COLO829 (cell line): ENCODE measurements at regions not wholly inside any gene's neighbourhood (a gene's known extent, or its start where the extent isn't known, plus 50 kb on each side); places are given as distances from the start of the nearest gene placed in this dataset.

Experiments
- DNase-seq: peaks from one replicate; pipeline ENCODE4 v3.0.0; 2012; ENCODE audit warnings: low spot score

GRCh38 chr13:111893607-111894443, 173.1 kb upstream of the SOX1 start:
- DNase-seq, result no peak

- no peak for DNase-seq
These were observed 170.8 kb upstream of the SOX1 start for GRCh38 chr13:111895896-111896821.

GRCh38 chr13:111897178-111897845, 169.6 kb upstream of the SOX1 start:
- DNase-seq, result no peak

GRCh38 chr13:111897846-111898215, 169.1 kb upstream of the SOX1 start:
- no peak for DNase-seq

- no peak for DNase-seq
These were observed 167.8 kb upstream of the SOX1 start for GRCh38 chr13:111898956-111899713.

DNA sequence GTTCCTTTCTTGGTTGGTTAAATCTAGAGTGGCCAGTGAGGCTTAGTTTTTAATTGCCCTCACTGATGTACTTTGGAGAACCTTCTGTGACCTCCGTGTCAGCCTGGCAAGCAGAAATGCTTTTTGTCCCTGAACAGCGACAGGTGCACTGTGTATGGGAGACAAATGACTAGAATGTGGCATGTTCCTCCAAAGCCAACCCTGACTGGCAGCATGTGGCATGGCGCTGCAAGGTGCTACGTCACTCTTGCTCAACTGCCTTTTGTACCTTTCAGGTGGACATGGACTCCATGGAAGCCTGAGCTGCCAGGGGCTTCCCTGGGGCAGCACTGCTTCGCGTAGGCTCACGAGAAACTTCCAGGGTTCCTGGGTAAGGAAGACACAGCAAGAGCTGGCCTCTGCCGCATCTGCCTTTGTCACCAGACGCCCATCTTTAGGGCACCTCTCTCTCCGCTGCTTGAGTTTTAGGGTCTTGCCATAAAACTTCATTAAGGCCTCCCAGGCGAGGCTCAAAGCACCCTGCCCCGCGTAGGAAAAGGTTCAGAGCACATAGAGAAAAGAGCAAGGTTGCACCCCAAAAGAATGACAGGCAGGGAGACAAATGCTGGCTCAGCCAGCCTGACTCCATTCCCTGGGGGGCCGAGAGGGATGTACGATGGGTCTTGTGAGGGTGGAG, 167.1 kb upstream of the SOX1 start:
- no peak for DNase-seq

DNA sequence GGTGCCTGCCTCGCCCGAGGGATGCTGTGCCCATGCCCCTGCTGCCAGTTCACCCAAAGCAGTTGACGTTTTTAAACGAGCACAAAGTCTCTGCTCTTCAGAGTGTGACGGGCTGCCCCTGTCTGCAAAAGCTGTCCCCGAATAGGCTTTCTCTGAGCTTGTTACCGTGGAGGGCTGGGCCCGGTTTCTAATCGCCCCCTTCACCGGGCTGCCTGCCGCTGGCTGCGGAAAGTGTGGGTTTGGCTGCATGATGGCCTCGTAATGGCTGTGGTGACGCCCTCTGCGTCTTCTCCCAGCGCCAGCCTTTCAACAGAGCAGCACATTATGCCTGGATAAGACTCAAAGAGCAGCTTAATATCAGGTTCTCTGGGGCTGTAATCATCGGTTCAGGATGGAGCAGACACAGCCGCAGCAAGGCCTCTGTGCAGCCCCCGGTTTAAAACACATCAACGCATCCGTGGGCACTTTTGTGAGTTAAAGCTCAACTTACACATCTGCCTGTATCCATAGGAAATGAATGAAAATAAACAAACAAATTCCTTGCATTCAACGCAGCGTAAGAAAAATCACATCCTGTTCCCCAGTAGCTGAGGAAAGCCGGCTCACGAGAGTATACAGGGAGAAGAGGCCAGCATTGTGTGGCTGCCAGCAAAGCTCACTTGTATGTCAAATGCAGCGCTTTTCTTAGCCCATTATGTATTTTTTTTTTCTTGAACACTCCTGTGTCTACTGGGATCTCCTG, 166.4 kb upstream of the SOX1 start:
- DNase-seq, result no peak

DNA sequence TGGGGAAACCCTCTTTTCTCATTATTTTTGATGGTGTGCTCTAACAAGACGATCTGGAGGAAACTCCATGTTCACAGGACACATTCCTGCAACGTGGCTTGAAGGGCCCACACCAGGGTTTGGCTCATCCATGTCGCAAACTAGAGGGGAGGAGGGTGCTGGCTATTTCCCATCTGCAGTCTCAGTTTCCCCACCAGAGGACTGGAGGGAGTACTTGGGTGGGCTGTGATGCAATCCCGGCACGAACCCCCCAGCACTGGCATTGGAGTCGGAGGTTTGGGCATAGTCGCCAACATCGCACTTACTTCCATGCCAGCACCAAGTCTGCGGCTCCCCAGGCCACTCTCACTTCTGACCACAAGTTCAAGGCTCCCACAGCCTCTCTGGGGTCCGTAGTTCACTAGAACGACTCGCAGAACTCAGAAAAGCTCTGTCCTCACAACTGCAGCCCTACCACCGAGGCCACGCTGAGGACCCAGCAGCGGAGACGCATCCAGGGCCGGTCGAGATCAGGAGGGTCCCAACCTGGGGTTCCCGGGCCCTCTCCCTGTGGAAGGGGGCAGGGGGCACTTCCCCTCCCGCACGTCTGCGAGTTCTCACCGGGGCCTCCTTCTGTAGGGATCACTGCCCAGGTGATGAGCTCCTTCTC, 165.6 kb upstream of the SOX1 start:
- no peak for DNase-seq

- no peak for DNase-seq
These were observed 164.2 kb upstream of the SOX1 start for GRCh38 chr13:111902726-111903125.

- DNase-seq, result no peak
These were observed 163.8 kb upstream of the SOX1 start for GRCh38 chr13:111903143-111903542.

GRCh38 chr13:111904166-111904565, 162.8 kb upstream of the SOX1 start:
- no peak for DNase-seq

- DNase-seq, result no peak
These were observed 162.0 kb upstream of the SOX1 start for GRCh38 chr13:111904701-111905608.

DNA sequence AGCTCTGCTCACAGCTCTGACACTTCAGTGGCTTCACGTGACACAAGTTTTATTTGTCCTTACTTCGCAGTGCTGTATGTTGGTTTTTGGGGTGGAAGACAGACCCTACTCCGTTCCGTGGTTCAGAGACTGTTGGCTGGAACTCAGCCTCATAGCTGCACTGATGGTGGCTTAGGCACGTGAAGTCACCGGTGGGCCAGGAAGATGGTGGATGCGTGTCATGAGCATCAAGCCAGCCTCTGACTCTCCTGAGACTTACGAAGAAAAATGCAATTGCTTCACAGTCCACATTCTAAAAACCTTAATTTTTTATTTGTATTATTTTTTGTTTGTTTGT, 161.4 kb upstream of the SOX1 start:
- DNase-seq, result no peak

DNA sequence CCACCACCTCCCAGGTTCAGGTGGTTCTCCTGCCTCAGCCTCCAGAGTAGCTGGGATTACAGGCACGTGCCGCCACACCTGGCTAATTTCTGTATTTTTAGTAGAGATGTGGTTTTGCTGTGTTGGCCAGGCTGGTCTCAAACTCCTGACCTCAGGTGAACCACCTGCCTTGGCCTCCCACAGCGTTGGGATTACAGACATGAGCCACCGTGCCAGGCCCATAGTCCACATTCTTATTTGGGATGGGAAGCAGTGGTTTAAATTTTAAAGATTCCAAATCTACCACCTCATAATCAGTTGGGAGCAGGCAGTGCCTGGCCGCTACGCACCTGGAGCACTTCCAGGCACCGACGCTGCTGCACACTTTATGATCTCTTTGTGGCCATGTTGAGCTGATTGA, 160.6 kb upstream of the SOX1 start:
- no peak for DNase-seq

- DNase-seq, result no peak
These were observed 160.1 kb upstream of the SOX1 start for GRCh38 chr13:111906816-111907215.

DNA sequence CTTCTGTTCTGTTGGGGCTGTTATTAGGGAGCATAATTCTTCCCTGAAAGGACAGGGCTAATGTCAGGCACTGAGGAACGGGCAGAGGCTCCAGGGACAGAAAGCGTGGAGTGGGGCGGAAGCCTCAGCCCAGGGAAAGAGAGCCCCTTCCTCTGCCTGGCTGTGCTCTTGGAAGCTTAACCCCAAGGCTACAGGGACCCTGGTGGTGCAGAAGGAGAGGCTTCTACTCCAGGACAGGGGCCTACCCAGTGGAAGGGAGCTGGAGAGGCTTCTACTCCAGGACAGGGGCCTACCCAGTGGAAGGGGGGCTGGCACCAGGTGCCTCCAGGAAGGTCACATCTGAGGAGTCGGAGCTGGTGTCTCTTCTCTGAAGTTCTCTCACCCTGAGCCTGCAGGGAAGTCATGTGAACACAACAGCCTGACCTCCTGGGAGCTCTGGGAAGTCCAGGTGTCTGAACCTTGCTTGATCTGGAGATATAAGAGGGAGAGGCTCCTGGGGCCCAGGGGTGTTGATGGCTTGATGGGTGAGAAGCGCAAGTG, 159.5 kb upstream of the SOX1 start:
- no peak for DNase-seq

GRCh38 chr13:111908361-111908760, 158.6 kb upstream of the SOX1 start:
- no peak for DNase-seq

- DNase-seq, result no peak
These were observed 158.0 kb upstream of the SOX1 start for GRCh38 chr13:111908981-111909380.

DNA sequence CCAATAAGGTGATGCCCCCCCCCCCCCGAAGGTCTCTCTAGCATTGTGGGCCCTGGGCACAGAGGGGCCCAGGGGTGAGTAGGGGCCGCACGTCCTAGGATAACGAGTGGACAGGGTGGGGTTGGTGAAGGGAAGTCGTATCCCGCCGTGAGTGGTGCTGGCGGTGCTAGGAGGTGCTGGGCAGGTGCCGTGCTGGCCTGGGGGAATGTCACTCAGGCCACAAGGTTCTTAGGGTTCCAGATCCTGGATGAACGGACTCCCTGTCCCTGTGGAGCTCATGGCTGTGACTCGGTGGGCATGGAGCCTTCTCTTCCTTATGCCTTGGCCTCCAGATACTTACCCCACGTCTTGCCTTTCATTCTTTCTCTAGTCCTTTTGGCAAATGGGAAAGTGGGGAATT, 157.4 kb upstream of the SOX1 start:
- no peak for DNase-seq
